ENCODE measurements at regions not wholly inside any gene's neighbourhood (a gene's known extent, or its start where the extent isn't known, plus 50 kb on each side); places are given as distances from the start of the nearest gene placed in this dataset.

- no peak for DNase-seq (ENCODE audit: extremely low spot score)
- no peaks in the 10 kb centered on the region for H3K36me3 ChIP-seq
- no peaks in the 10 kb centered on the region for H3K9me3 ChIP-seq
- WGBS: 63% methylated on average over 4 of the region's 4 CpGs
- no peaks in the 10 kb centered on the region for H3K4me1 ChIP-seq
- TF ChIP-seq EP300 (IDR thresholded peaks at IDR 0.05) (no peak), POLR2AphosphoS5 (IDR thresholded peaks at IDR 0.05) (no peak), CTCF (IDR thresholded peaks at IDR 0.05) (no peak)
- no peak overlapping the region for H3K4me3 ChIP-seq
- intact Hi-C loops (cut with DNase I): no loop called here
- H3K27ac ChIP-seq (replicated peaks in 1 of 4): no peak overlapping the region
- H3K27me3 ChIP-seq: peaks cover 0 to 40% (median 4%) of the 10 kb centered on the region in 4 donors
Observed at GRCh38 chr2:118470297-118470696, 377.2 kb downstream of the EN1 start.

- Histone ChIP-seq H3K27ac (replicated peaks in 1 of 4) (no peak overlapping the region), H3K9me3 (no peaks in the 10 kb centered on the region), H3K36me3 (no peaks in the 10 kb centered on the region), H3K27me3 (peaks cover 0 to 40% (median 4%) of the 10 kb centered on the region in 4 donors), H3K4me1 (no peaks in the 10 kb centered on the region), H3K4me3 (no peak overlapping the region)
- TF ChIP-seq POLR2AphosphoS5 (IDR thresholded peaks at IDR 0.05) (no peak), EP300 (IDR thresholded peaks at IDR 0.05) (no peak), CTCF (IDR thresholded peaks at IDR 0.05) (no peak), POLR2A (IDR thresholded peaks at IDR 0.05; ENCODE audit: low read depth) (no peak)
- 49% methylated on average over 6 of the region's 6 CpGs for WGBS
- DNase-seq (ENCODE audit: extremely low spot score): no peak
- intact Hi-C loops (cut with DNase I): no loop called here
Observed at GRCh38 chr2:118469103-118469502, 378.3 kb downstream of the EN1 start.

- Histone ChIP-seq H3K4me1 (no peaks in the 10 kb centered on the region), H3K4me3 (no peak overlapping the region), H3K27ac (replicated peaks in 1 of 4) (no peak overlapping the region), H3K27me3 (peaks cover 0 to 26% (median 2%) of the 10 kb centered on the region in 4 donors), H3K9me3 (no peaks in the 10 kb centered on the region), H3K36me3 (no peaks in the 10 kb centered on the region)
- intact Hi-C loops (cut with DNase I): no loop called here
- no peak for DNase-seq (ENCODE audit: extremely low spot score)
- 75% methylated on average over 9 of the region's 9 CpGs for WGBS
- no peak for TF ChIP-seq POLR2A (IDR thresholded peaks at IDR 0.05; ENCODE audit: low read depth)
- TF ChIP-seq CTCF (IDR thresholded peaks at IDR 0.05): no peak
- TF ChIP-seq EP300 (IDR thresholded peaks at IDR 0.05): no peak
- TF ChIP-seq POLR2AphosphoS5 (IDR thresholded peaks at IDR 0.05): no peak
Observed at GRCh38 chr2:118464546-118465265, 376.4 kb downstream of the INSIG2 start.

GRCh38 chr2:118464046-118464445, 375.8 kb downstream of the INSIG2 start:
- Histone ChIP-seq H3K27ac (replicated peaks in 1 of 4) (no peak overlapping the region), H3K9me3 (no peaks in the 10 kb centered on the region), H3K27me3 (peaks cover 0 to 23% (median 2%) of the 10 kb centered on the region in 4 donors), H3K36me3 (no peaks in the 10 kb centered on the region), H3K4me1 (no peaks in the 10 kb centered on the region), H3K4me3 (no peak overlapping the region)
- WGBS: 77% methylated on average over 3 of the region's 3 CpGs
- no peak for DNase-seq (ENCODE audit: extremely low spot score)
- intact Hi-C loops (cut with DNase I): no loop called here
- no peak for TF ChIP-seq CTCF (IDR thresholded peaks at IDR 0.05)
- TF ChIP-seq EP300 (IDR thresholded peaks at IDR 0.05): no peak
- no peak for TF ChIP-seq POLR2AphosphoS5 (IDR thresholded peaks at IDR 0.05)

GRCh38 chr2:118460425-118460824, 372.2 kb downstream of the INSIG2 start:
- H3K4me3 ChIP-seq: no peak overlapping the region
- no peak for DNase-seq (ENCODE audit: extremely low spot score)
- no peaks in the 10 kb centered on the region for H3K4me1 ChIP-seq
- TF ChIP-seq POLR2AphosphoS5 (IDR thresholded peaks at IDR 0.05) (no peak), EP300 (IDR thresholded peaks at IDR 0.05) (no peak), POLR2A (IDR thresholded peaks at IDR 0.05; ENCODE audit: low read depth) (no peak), CTCF (IDR thresholded peaks at IDR 0.05) (no peak)
- intact Hi-C loops (cut with DNase I): no loop called here
- no peak overlapping the region for H3K27ac ChIP-seq (replicated peaks in 1 of 4)
- 90% methylated on average over 5 of the region's 5 CpGs for WGBS
- peaks cover 0 to 30% (median 0%) of the 10 kb centered on the region in 4 donors for H3K27me3 ChIP-seq
- H3K9me3 ChIP-seq: no peaks in the 10 kb centered on the region
- H3K36me3 ChIP-seq: no peaks in the 10 kb centered on the region

Data from esophagus muscularis mucosa (tissue), 4 donors.